Peyer's patch (tissue), 4 donors: ENCODE measurements at regions not wholly inside any gene's neighbourhood (a gene's known extent, or its start where the extent isn't known, plus 50 kb on each side); places are given as distances from the start of the nearest gene placed in this dataset.

Experiments used
- POLR2A ChIP-seq, 2 donors: fragments of 450-650 bp; IDR thresholded peaks; one replicate each; pipeline ENCODE4 v1.5.1; 2017; ENCODE audit warnings: antibody characterized with exemption in 2 of 2, mild to moderate bottlenecking in 2 of 2, moderate library complexity in 2 of 2
- TF ChIP-seq, protein P1 (sequence below), 6 experiments: fragments of 450-650 bp in 4 of 6; fragments of 200-600 bp in 2 of 6; sonication (generic) in 1 of 6; IDR thresholded peaks; one replicate each; pipeline ENCODE4 v1.5.1; 2017 to 2019; ENCODE audit warnings: antibody characterized with exemption in 6 of 6, mild to moderate bottlenecking in 3 of 6, moderate library complexity in 1 of 6

DNA sequence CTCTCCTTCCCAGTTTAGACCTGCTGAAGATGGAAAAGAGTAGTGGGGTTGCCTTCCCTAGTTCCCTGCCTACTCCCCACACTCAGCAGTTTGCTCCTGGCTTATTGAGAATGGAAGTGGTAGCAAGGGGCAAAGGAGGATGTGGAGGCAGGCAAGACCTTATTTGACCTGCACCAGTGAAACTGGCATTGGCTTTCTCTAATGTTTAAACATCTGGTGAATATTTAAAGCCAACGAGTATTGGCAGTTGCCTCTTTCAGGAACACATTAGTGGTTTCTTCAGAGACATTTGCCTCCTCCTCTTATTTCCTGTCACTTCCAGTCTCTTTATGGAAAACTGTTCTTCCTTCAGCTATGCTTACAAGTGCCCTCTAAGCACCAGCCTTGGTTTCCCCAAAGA, 62.4 kb upstream of the VAV3 start:
- TF ChIP-seq POLR2A (IDR thresholded peaks at IDR 0.05): no peak
- TF ChIP-seq, protein P1, sequence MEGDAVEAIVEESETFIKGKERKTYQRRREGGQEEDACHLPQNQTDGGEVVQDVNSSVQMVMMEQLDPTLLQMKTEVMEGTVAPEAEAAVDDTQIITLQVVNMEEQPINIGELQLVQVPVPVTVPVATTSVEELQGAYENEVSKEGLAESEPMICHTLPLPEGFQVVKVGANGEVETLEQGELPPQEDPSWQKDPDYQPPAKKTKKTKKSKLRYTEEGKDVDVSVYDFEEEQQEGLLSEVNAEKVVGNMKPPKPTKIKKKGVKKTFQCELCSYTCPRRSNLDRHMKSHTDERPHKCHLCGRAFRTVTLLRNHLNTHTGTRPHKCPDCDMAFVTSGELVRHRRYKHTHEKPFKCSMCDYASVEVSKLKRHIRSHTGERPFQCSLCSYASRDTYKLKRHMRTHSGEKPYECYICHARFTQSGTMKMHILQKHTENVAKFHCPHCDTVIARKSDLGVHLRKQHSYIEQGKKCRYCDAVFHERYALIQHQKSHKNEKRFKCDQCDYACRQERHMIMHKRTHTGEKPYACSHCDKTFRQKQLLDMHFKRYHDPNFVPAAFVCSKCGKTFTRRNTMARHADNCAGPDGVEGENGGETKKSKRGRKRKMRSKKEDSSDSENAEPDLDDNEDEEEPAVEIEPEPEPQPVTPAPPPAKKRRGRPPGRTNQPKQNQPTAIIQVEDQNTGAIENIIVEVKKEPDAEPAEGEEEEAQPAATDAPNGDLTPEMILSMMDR (IDR thresholded peaks at IDR 0.05): no peak
